T-cell (primary cell): ENCODE measurements at regions not wholly inside any gene's neighbourhood (a gene's known extent, or its start where the extent isn't known, plus 50 kb on each side); places are given as distances from the start of the nearest gene placed in this dataset.

ENCODE experiments used
- ATAC-seq, 4 experiments: fragments of 200-7000 bp in 3 of 4; fragments of 150-1000 bp in 1 of 4; cut with Tn5 transposase; replicated peaks in 1 of 4; 1 replicate in 3 of 4; 2 replicates in 1 of 4; pipeline ENCODE4 v1.10.0; 2021; ENCODE audit warnings: moderate library complexity in 3 of 4, mild to moderate bottlenecking in 2 of 4, moderate number of reproducible peaks in 1 of 4
- CTCF ChIA-PET, 2 donors: fragments of 300-600 bp; sonication (Branson Sonifier 250); formaldehyde crosslinking; loops; one replicate each; lab custom pipeline; 2022; ENCODE audit warnings: antibody characterized with exemption in 2 of 2; lab: Charles Lee
- POLR2A ChIA-PET, 2 donors: fragments of 300-600 bp; sonication (Branson Sonifier 250); formaldehyde crosslinking; loops; one replicate each; lab custom pipeline; 2022; ENCODE audit warnings: antibody characterized with exemption in 2 of 2; lab: Charles Lee
- DNase-seq, 35 experiments: peaks; one replicate each; pipeline versions ENCODE4 v3.0.0 to v3.0.0-alpha.2; 2013 to 2023
- H3K27ac ChIP-seq: one replicate; pipeline ENCODE4 v1.5.1; 2013; ENCODE audit warnings: low read length
- H3K27me3 ChIP-seq, 2 experiments: replicated peaks in 1 of 2; 1 replicate in 1 of 2; 2 replicates in 1 of 2; pipeline versions ENCODE4 v1.6.1 to v1.7.0; 2013; ENCODE audit warnings: low read length in 1 of 2, mixed read lengths in 1 of 2; ENCODE audit not compliant: control insufficient read depth in 2 of 2, insufficient read depth in 2 of 2; ENCODE audit errors: extremely low read depth in 1 of 2
- H3K36me3 ChIP-seq, 2 donors: 1 replicate in 1 of 2; 2 replicates in 1 of 2; pipeline versions ENCODE4 v1.6.1 to v1.7.0; 2013; ENCODE audit warnings: low read length in 1 of 2; ENCODE audit not compliant: control insufficient read depth in 2 of 2, insufficient read depth in 1 of 2; ENCODE audit errors: extremely low read depth in 1 of 2
- H3K4me1 ChIP-seq, 2 experiments: 1 replicate in 1 of 2; 2 replicates in 1 of 2; pipeline versions ENCODE4 v1.6.1 to v1.7.0; 2013; ENCODE audit warnings: low read length in 2 of 2, mixed read lengths in 1 of 2; ENCODE audit not compliant: insufficient read depth in 2 of 2, control insufficient read depth in 1 of 2; ENCODE audit errors: extremely low read depth in 1 of 2
- H3K4me3 ChIP-seq, 2 donors: 1 replicate in 1 of 2; 2 replicates in 1 of 2; pipeline versions ENCODE4 v1.5.1 to v1.7.0; 2013; ENCODE audit warnings: mild to moderate bottlenecking in 2 of 2, low read length in 1 of 2, moderate library complexity in 1 of 2; ENCODE audit not compliant: control insufficient read depth in 1 of 2; ENCODE audit errors: extremely low read depth in 1 of 2
- H3K9me3 ChIP-seq: 2 replicates; pipeline ENCODE4 v1.7.0; 2013
- H3K27ac Mint-ChIP-seq, 2 donors: one replicate each; pipeline ENCODE4 v1.8.0; 2020 to 2021; ENCODE audit warnings: mild to moderate bottlenecking in 2 of 2, mixed read lengths in 2 of 2
- H3K27me3 Mint-ChIP-seq, 2 donors: one replicate each; pipeline ENCODE4 v1.8.0; 2021 to 2022; ENCODE audit warnings: mixed read lengths in 2 of 2
- H3K36me3 Mint-ChIP-seq: one replicate; pipeline ENCODE4 v1.8.0; 2021; ENCODE audit warnings: mixed read lengths
- H3K4me1 Mint-ChIP-seq, 3 donors: one replicate each; pipeline ENCODE4 v1.8.0; 2020 to 2022; ENCODE audit warnings: mixed read lengths in 3 of 3, mild to moderate bottlenecking in 1 of 3
- H3K4me3 Mint-ChIP-seq, 3 donors: one replicate each; pipeline ENCODE4 v1.8.0; 2020 to 2022; ENCODE audit warnings: mild to moderate bottlenecking in 3 of 3, mixed read lengths in 3 of 3, moderate library complexity in 3 of 3
- H3K9me3 Mint-ChIP-seq, 3 donors: one replicate each; pipeline ENCODE4 v1.8.0; 2020 to 2022; ENCODE audit warnings: mixed read lengths in 3 of 3
- WGBS: methylation state at CpG from one replicate; pipeline ENCODE4 v1.1.5; 2013; ENCODE audit warnings: missing lambda C conversion rate; ENCODE audit not compliant: insufficient coverage; 5-methylcytosine and 5-hydroxymethylcytosine counted together

- H3K4me1 Mint-ChIP-seq, result no peaks in the 10 kb centered on the region
- ChIA-PET CTCF (interaction anchor here in 1 of 2 donors (0.6 kb wide), 1 partner anchor 549 kb away, joined by 3 read pairs; no protein-coding TSS in a partner anchor), POLR2A (no interaction called here)
- peaks cover 19 to 36% of the 10 kb centered on the region in 2 donors for H3K27me3 Mint-ChIP-seq
- peaks cover 0 to 8% of the 10 kb centered on the region in 2 experiments for H3K27me3 ChIP-seq
- no peak for DNase-seq
- no peak for ATAC-seq
- H3K4me3 ChIP-seq, result no peak overlapping the region
- no peak overlapping the region for H3K4me3 Mint-ChIP-seq
- no peaks in the 10 kb centered on the region for H3K9me3 ChIP-seq
- no peak overlapping the region for H3K27ac Mint-ChIP-seq
- no peaks in the 10 kb centered on the region for H3K36me3 Mint-ChIP-seq
- no peak overlapping the region for H3K27ac ChIP-seq
- H3K36me3 ChIP-seq, result no peaks in the 10 kb centered on the region
- H3K9me3 Mint-ChIP-seq, result no peaks in the 10 kb centered on the region
- 0% methylated on average over 1 of the region's 6 CpGs for WGBS
- H3K4me1 ChIP-seq, result no peaks in the 10 kb centered on the region
Observed at GRCh38 chr15:61558172-61559136, 329.4 kb upstream of the RORA start.

GRCh38 chr15:61556037-61556648, 327.0 kb upstream of the RORA start:
- Mint-ChIP-seq H3K9me3 (no peaks in the 10 kb centered on the region), H3K4me3 (no peak overlapping the region), H3K27me3 (peaks cover 11 to 31% of the 10 kb centered on the region in 2 donors), H3K4me1 (no peaks in the 10 kb centered on the region), H3K27ac (no peak overlapping the region), H3K36me3 (no peaks in the 10 kb centered on the region)
- 50% methylated on average over 1 of the region's 5 CpGs for WGBS
- DNase-seq (no peak), ATAC-seq (no peak)
- H3K36me3 ChIP-seq, result no peaks in the 10 kb centered on the region
- peaks cover 0 to 3% of the 10 kb centered on the region in 2 experiments for H3K27me3 ChIP-seq
- no peak overlapping the region for H3K27ac ChIP-seq
- no peaks in the 10 kb centered on the region for H3K4me1 ChIP-seq
- CTCF ChIA-PET, result no interaction called here
- POLR2A ChIA-PET, result no interaction called here
- no peaks in the 10 kb centered on the region for H3K9me3 ChIP-seq
- no peak overlapping the region for H3K4me3 ChIP-seq

GRCh38 chr15:61549727-61550126, 320.6 kb upstream of the RORA start:
- Mint-ChIP-seq H3K9me3 (no peaks in the 10 kb centered on the region), H3K27ac (no peak overlapping the region), H3K4me1 (no peaks in the 10 kb centered on the region), H3K4me3 (no peak overlapping the region), H3K27me3 (peaks cover 2 to 17% of the 10 kb centered on the region in 2 donors), H3K36me3 (no peaks in the 10 kb centered on the region)
- ATAC-seq (no peak), DNase-seq (no peak)
- Histone ChIP-seq H3K4me1 (no peaks in the 10 kb centered on the region), H3K27ac (no peak overlapping the region), H3K36me3 (no peaks in the 10 kb centered on the region), H3K4me3 (no peak overlapping the region), H3K9me3 (no peaks in the 10 kb centered on the region), H3K27me3 (no peaks in the 10 kb centered on the region)
- POLR2A ChIA-PET, result no interaction called here
- 33% methylated on average over 1 of the region's 1 CpG for WGBS
- CTCF ChIA-PET, result no interaction called here

- DNase-seq (no peak), ATAC-seq (no peak)
- no peak overlapping the region for H3K4me3 ChIP-seq
- no peaks in the 10 kb centered on the region for H3K9me3 Mint-ChIP-seq
- no peaks in the 10 kb centered on the region for H3K4me1 ChIP-seq
- no peak overlapping the region for H3K4me3 Mint-ChIP-seq
- H3K27me3 Mint-ChIP-seq, result peaks cover 0 to 3% of the 10 kb centered on the region in 2 donors
- POLR2A ChIA-PET, result no interaction called here
- H3K36me3 ChIP-seq, result no peaks in the 10 kb centered on the region
- CTCF ChIA-PET, result no interaction called here
- H3K27ac ChIP-seq, result no peak overlapping the region
- no peaks in the 10 kb centered on the region for H3K36me3 Mint-ChIP-seq
- 83% methylated on average over 4 of the region's 5 CpGs for WGBS
- no peaks in the 10 kb centered on the region for H3K9me3 ChIP-seq
- no peaks in the 10 kb centered on the region for H3K4me1 Mint-ChIP-seq
- no peak overlapping the region for H3K27ac Mint-ChIP-seq
- H3K27me3 ChIP-seq, result no peaks in the 10 kb centered on the region
Observed at GRCh38 chr15:61545763-61546162, 316.7 kb upstream of the RORA start.

- DNase-seq, result no peak
- CTCF ChIA-PET, result no interaction called here
- no peak for ATAC-seq
Observed at GRCh38 chr15:61541516-61541915, 312.4 kb upstream of the RORA start.

GRCh38 chr15:61537337-61537736, 308.2 kb upstream of the RORA start:
- Mint-ChIP-seq H3K9me3 (no peaks in the 10 kb centered on the region), H3K27ac (no peak overlapping the region), H3K4me1 (no peaks in the 10 kb centered on the region), H3K36me3 (no peaks in the 10 kb centered on the region), H3K4me3 (no peak overlapping the region), H3K27me3 (peaks cover 6 to 24% of the 10 kb centered on the region in 2 donors)
- ChIA-PET CTCF (no interaction called here), POLR2A (no interaction called here)
- H3K36me3 ChIP-seq, result no peaks in the 10 kb centered on the region
- H3K4me3 ChIP-seq, result no peak overlapping the region
- H3K27me3 ChIP-seq, result peaks cover 0 to 10% of the 10 kb centered on the region in 2 experiments
- ATAC-seq (no peak), DNase-seq (no peak)
- 42% methylated on average over 2 of the region's 3 CpGs for WGBS
- no peak overlapping the region for H3K27ac ChIP-seq
- no peaks in the 10 kb centered on the region for H3K4me1 ChIP-seq
- H3K9me3 ChIP-seq, result no peaks in the 10 kb centered on the region

More at GRCh38 chr15:61541516-61541915, 312.4 kb upstream of the RORA start:
- no peak overlapping the region for H3K27ac ChIP-seq
- peaks cover 0 to under 1% of the 10 kb centered on the region in 2 experiments for H3K27me3 ChIP-seq
- H3K27ac Mint-ChIP-seq, result no peak overlapping the region
- H3K4me1 Mint-ChIP-seq, result no peaks in the 10 kb centered on the region
- no peaks in the 10 kb centered on the region for H3K4me1 ChIP-seq
- H3K4me3 ChIP-seq, result no peak overlapping the region
- no CpG with 5 or more reads among the region's 1 CpG for WGBS
- no peaks in the 10 kb centered on the region for H3K36me3 Mint-ChIP-seq
- H3K36me3 ChIP-seq, result no peaks in the 10 kb centered on the region
- no peaks in the 10 kb centered on the region for H3K9me3 ChIP-seq
- POLR2A ChIA-PET, result no interaction called here
- H3K27me3 Mint-ChIP-seq, result peaks cover 4 to 15% of the 10 kb centered on the region in 2 donors
- no peak overlapping the region for H3K4me3 Mint-ChIP-seq
- no peaks in the 10 kb centered on the region for H3K9me3 Mint-ChIP-seq
